DOHH2 (cell line): ENCODE measurements at regions not wholly inside any gene's neighbourhood (a gene's known extent, or its start where the extent isn't known, plus 50 kb on each side); places are given as distances from the start of the nearest gene placed in this dataset.

ENCODE experiments used
- EZH2phosphoT487 ChIP-seq: fragments of 200-600 bp; sonication (generic); IDR thresholded peaks from 2 replicates; pipeline ENCODE4 v1.6.1; 2017; ENCODE audit warnings: borderline replicate concordance, mild to moderate bottlenecking, antibody characterized with exemption, low read length, moderate library complexity, mixed read lengths
- TF ChIP-seq, protein P1 (sequence below): fragments of 200-600 bp; sonication (generic); IDR thresholded peaks from one replicate; pipeline ENCODE4 v1.5.1; 2014; ENCODE audit warnings: antibody characterized with exemption, mild to moderate bottlenecking, low read depth, low read length; ENCODE audit not compliant: poor library complexity, severe bottlenecking

DNA sequence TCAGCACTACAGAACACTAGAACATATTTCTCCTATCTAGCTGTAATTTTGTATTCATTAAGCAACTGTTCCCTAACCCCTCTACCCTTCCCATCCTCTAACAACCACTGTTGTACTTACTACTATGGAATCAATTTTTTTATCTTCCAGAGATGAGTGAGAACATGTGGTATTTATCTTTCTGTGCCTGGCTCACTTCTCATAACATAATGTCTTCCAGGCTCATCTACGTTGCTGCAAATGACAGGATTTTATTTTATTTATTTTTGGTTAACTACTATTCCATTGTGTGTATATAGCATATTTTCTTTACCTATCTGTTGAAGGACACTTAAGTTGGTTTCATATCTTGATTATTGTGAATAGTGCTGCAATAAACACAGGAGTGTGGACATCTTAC, 200.9 kb upstream of the CHRM2 start:
- TF ChIP-seq EZH2phosphoT487: no peak
- TF ChIP-seq, protein P1, sequence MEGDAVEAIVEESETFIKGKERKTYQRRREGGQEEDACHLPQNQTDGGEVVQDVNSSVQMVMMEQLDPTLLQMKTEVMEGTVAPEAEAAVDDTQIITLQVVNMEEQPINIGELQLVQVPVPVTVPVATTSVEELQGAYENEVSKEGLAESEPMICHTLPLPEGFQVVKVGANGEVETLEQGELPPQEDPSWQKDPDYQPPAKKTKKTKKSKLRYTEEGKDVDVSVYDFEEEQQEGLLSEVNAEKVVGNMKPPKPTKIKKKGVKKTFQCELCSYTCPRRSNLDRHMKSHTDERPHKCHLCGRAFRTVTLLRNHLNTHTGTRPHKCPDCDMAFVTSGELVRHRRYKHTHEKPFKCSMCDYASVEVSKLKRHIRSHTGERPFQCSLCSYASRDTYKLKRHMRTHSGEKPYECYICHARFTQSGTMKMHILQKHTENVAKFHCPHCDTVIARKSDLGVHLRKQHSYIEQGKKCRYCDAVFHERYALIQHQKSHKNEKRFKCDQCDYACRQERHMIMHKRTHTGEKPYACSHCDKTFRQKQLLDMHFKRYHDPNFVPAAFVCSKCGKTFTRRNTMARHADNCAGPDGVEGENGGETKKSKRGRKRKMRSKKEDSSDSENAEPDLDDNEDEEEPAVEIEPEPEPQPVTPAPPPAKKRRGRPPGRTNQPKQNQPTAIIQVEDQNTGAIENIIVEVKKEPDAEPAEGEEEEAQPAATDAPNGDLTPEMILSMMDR: no peak
